Lower leg skin (tissue), 4 donors: ENCODE measurements at regions not wholly inside any gene's neighbourhood (a gene's known extent, or its start where the extent isn't known, plus 50 kb on each side); places are given as distances from the start of the nearest gene placed in this dataset.

Experiments
- DNase-seq, 2 donors: peaks; one replicate each; pipeline ENCODE4 v3.0.0-alpha.2; 2019; ENCODE audit warnings: low spot score in 2 of 2
- H3K4me3 ChIP-seq: fragments of 200-600 bp; sonication (generic); 2 replicates; pipeline ENCODE4 v1.5.1; 2017; ENCODE audit warnings: mild to moderate bottlenecking, low read depth; ENCODE audit not compliant: poor library complexity, severe bottlenecking
- CTCF ChIP-seq, 3 donors: fragments of 450-650 bp; IDR thresholded peaks; one replicate each; pipeline ENCODE4 v1.5.1; 2016; ENCODE audit warnings: antibody characterized with exemption in 3 of 3, mild to moderate bottlenecking in 3 of 3, moderate library complexity in 2 of 3
- POLR2A ChIP-seq, 2 donors: fragments of 450-650 bp; IDR thresholded peaks; one replicate each; pipeline ENCODE4 v1.6.1; 2016 to 2017; ENCODE audit warnings: antibody characterized with exemption in 2 of 2, mild to moderate bottlenecking in 1 of 2, moderate library complexity in 1 of 2
- WGBS, 2 donors: methylation state at CpG; one replicate each; pipeline ENCODE4 v1.1.5; 2018; 5-methylcytosine and 5-hydroxymethylcytosine counted together
- intact Hi-C: fragments of 100-400 bp; cut with DNase I; formaldehyde crosslinking; loops from one replicate; pipeline ENCODE4 v1.15.0; 2023; ENCODE audit warnings: low total_unique reads

- intact Hi-C loops, result no loop called here
- no peak overlapping the region for H3K4me3 ChIP-seq
- 74 to 76% methylated on average over 4 of the region's 4 CpGs for WGBS, 2 donors
- TF ChIP-seq CTCF (IDR thresholded peaks at IDR 0.05) (no peak), POLR2A (IDR thresholded peaks at IDR 0.05) (no peak)
- no peak for DNase-seq
These were observed 525.5 kb upstream of the BOD1L1 start for GRCh38 chr4:14152834-14153519.

DNA sequence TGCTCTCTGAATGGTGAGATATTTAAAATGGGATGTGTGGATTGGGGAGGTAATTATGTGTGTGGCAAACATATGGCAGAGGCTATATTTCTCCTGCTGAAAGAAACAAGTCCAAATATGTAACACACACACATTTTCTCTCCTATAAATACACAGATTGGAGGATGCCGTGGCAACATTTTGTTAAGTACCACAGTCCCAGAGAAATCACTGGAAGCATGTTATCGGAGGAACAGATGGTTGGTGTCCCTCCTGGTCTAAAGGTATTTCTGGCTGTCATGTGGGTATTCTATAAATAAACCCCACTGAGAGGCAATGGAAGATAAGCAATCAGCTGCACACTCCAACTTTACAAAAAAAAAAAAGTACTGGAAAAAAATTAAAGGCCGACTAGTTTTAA is 528.3 kb upstream of the BOD1L1 start:
- WGBS, 2 donors, result 72 to 86% methylated on average over 3 of the region's 3 CpGs
- intact Hi-C loops, result no loop called here
- no peak for TF ChIP-seq POLR2A (IDR thresholded peaks at IDR 0.05)
- TF ChIP-seq CTCF (IDR thresholded peaks at IDR 0.05), result no peak
- DNase-seq, result no peak
- H3K4me3 ChIP-seq, result no peak overlapping the region

GRCh38 chr4:14157262-14157661 is 529.7 kb upstream of the BOD1L1 start:
- H3K4me3 ChIP-seq, result no peak overlapping the region
- no peak for DNase-seq
- intact Hi-C loops, result no loop called here
- TF ChIP-seq CTCF (IDR thresholded peaks at IDR 0.05) (no peak), POLR2A (IDR thresholded peaks at IDR 0.05) (no peak)
- WGBS, 2 donors, result 71 to 77% methylated on average over 2 of the region's 2 CpGs

GRCh38 chr4:14165222-14165920 is 537.8 kb upstream of the BOD1L1 start:
- DNase-seq, result peak in 1 of 2 donors; percentile 21
- intact Hi-C loops, result no loop called here
- no peak overlapping the region for H3K4me3 ChIP-seq
- 60 to 62% methylated on average over 3 of the region's 3 CpGs for WGBS, 2 donors
- TF ChIP-seq POLR2A (IDR thresholded peaks at IDR 0.05) (no peak), CTCF (IDR thresholded peaks at IDR 0.05) (no peak)

GRCh38 chr4:14167876-14168510 is 540.5 kb upstream of the BOD1L1 start:
- no peak for TF ChIP-seq POLR2A (IDR thresholded peaks at IDR 0.05)
- no peak for TF ChIP-seq CTCF (IDR thresholded peaks at IDR 0.05)
- DNase-seq, result no peak
- WGBS, 2 donors, result 60 to 71% methylated on average over 8 of the region's 8 CpGs
- intact Hi-C loops, result no loop called here
- H3K4me3 ChIP-seq, result no peak overlapping the region
